GM12892 (cell line): ENCODE measurements at regions not wholly inside any gene's neighbourhood (a gene's known extent, or its start where the extent isn't known, plus 50 kb on each side); places are given as distances from the start of the nearest gene placed in this dataset.

Experiments used
- DNase-seq: peaks from one replicate; pipeline ENCODE4 v3.0.0; 2011; ENCODE audit not compliant: insufficient read length
- FAIRE-seq: peaks from 2 replicates; lab custom pipeline; 2011; peaks lifted over from hg19 to GRCh38; lab: Jason Lieb, UNC
- POLR2A ChIP-seq: IDR thresholded peaks from 2 replicates; pipeline ENCODE4 v1.6.1; 2011; ENCODE audit warnings: low read depth, low read length, control low read depth
- POLR2AphosphoS5 ChIP-seq: IDR thresholded peaks from 2 replicates; pipeline ENCODE4 v1.6.1; 2011; ENCODE audit warnings: low read depth, low read length, control low read depth
- TAF1 ChIP-seq: IDR thresholded peaks from 2 replicates; pipeline ENCODE4 v1.6.1; 2011; ENCODE audit warnings: low read depth, mild to moderate bottlenecking, control low read depth, low read length, borderline replicate concordance

- FAIRE-seq (no peak), DNase-seq (no peak)
- TF ChIP-seq POLR2AphosphoS5 (no peak), POLR2A (no peak), TAF1 (no peak)
These were observed 253.5 kb upstream of the ADAMTS5 start for GRCh38 chr21:27220416-27220815.

GRCh38 chr21:27219068-27219467 lies 252.2 kb upstream of the ADAMTS5 start:
- TF ChIP-seq POLR2AphosphoS5, result no peak
- TF ChIP-seq TAF1, result no peak
- no peak for TF ChIP-seq POLR2A
- no peak for FAIRE-seq
- DNase-seq, result no peak

DNA sequence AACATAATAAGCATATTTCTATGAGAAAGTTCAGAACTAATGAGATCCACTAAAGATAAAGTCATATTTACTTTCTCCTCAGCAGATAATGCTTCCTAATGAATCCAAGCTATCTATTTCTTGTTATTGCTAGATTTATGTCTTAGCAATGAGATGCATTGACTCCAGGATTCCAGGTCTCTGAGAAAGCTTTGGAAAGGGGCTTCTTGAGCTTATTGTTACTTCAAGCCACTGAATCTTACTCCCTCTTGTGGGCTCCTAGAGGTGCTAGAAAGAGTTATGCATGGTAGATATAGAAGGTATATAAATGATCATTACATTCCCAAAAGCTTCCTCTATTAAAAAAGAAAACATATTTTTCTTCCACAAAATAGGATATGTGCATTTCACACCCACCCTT lies 246.4 kb upstream of the ADAMTS5 start:
- TF ChIP-seq TAF1, result no peak
- TF ChIP-seq POLR2A, result no peak
- TF ChIP-seq POLR2AphosphoS5, result no peak
- FAIRE-seq (no peak), DNase-seq (no peak)

DNA sequence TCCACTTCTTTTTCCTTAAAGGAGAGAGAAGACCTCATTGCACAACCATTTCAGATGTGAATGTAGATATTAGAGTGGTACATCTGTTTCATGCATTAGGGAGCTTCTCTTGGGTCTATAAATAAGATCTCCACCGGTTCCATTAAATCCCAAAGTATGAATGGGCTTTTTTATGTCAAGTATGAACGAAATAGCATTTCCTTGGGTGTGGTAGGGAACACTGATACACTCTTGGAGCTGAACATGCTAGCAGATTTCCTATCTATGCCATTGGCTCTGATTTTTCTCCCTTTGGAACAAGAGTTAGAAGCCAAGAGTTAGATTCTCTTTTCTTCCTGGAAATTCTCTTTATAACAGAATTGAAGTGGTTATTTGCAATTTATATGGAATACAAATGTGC lies 245.6 kb upstream of the ADAMTS5 start:
- FAIRE-seq, result no peak

GRCh38 chr21:27209546-27209945 lies 242.7 kb upstream of the ADAMTS5 start:
- TF ChIP-seq TAF1 (no peak), POLR2A (no peak), POLR2AphosphoS5 (no peak)
- no peak for DNase-seq
- FAIRE-seq, result no peak

More for the DNA sequence above, 245.6 kb upstream of the ADAMTS5 start:
- TF ChIP-seq POLR2AphosphoS5 (no peak), POLR2A (no peak)
- no peak for DNase-seq

DNA sequence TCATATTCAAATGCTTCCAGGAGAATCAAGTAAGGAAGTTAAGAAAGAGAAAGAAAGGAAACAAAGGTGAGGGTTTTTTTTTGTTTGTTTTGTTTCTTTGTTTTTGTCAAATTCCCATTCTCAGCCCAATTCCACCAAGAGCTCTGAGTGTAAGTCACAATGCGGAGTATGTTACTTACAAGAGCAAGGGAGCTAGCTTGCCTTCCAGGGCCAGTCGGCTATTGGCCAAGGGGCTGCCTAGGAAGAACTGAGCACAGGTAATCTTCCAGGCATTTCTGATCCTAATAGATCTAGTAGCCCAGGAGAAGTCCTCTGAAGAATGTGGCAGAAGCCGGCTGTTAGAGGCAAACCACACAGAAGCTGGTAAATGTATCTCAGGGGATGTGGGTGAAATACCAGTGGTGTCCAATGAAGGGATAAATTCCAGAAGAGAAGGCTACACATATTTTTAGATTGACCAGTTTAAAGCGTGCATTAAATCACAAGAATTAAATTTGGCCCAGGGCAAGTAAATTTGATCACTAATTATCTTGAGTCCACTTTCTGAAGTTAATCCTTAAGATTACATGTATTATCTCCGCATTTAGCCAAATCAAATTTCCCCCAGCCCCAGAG lies 239.6 kb upstream of the ADAMTS5 start:
- no peak for DNase-seq
- FAIRE-seq, result no peak
- no peak for TF ChIP-seq POLR2AphosphoS5
- TF ChIP-seq TAF1, result no peak
- TF ChIP-seq POLR2A, result no peak

DNA sequence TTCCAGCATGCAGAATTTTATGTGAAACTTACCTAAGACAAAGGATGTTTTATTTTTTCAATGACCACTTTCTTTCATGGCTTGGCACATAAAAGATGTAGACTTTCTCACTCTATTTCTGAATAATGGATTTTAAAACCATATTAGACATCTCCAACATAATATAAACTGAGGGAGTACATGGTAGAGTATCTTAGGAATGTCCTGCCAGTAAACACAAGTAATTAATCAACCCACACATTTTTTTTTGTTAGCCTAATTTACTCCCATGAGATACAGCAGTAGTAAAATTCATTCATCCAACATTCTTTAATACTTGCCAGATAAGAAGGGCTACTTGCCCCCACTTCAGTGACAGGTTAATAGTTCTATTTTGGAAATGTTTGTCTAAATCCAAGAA lies 235.4 kb upstream of the ADAMTS5 start:
- no peak for FAIRE-seq
- TF ChIP-seq POLR2A (no peak), POLR2AphosphoS5 (no peak), TAF1 (no peak)
- no peak for DNase-seq

- DNase-seq (no peak), FAIRE-seq (no peak)
- TF ChIP-seq TAF1, result no peak
These were observed 234.3 kb upstream of the ADAMTS5 start for GRCh38 chr21:27201197-27201596.

DNA sequence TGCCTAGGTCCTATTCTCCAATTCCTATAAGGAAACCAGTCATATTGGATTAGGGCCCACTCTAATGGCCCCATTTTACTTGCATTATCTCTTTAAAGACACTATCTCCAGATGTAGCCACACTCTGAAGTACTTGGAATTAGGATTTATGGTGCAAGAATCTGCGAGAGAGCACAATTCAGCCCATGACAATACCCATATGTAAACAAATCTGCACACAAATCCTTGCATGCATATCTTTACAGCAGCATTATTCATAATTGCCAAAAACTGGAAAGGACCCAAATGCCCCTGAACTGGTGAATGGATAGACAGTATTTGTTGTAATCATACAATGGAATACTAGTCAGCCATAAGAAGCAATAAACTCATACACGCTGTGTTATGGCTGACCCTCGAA lies 229.8 kb upstream of the ADAMTS5 start:
- DNase-seq, result no peak
- TF ChIP-seq POLR2AphosphoS5, result no peak
- no peak for TF ChIP-seq POLR2A
- no peak for TF ChIP-seq TAF1
- no peak for FAIRE-seq

- DNase-seq (no peak), FAIRE-seq (no peak)
These were observed 225.5 kb upstream of the ADAMTS5 start for GRCh38 chr21:27192281-27192949.

GRCh38 chr21:27190601-27191000 lies 223.7 kb upstream of the ADAMTS5 start:
- no peak for DNase-seq
- TF ChIP-seq TAF1 (no peak), POLR2AphosphoS5 (no peak), POLR2A (no peak)
- no peak for FAIRE-seq

More at GRCh38 chr21:27192281-27192949, 225.5 kb upstream of the ADAMTS5 start:
- TF ChIP-seq POLR2A, result no peak
- no peak for TF ChIP-seq TAF1
- TF ChIP-seq POLR2AphosphoS5, result no peak

GRCh38 chr21:27189870-27190269 lies 223.0 kb upstream of the ADAMTS5 start:
- FAIRE-seq, result no peak
- TF ChIP-seq TAF1 (no peak), POLR2AphosphoS5 (no peak)
- no peak for DNase-seq
